HepG2 (cell line): ENCODE measurements at regions not wholly inside any gene's neighbourhood (a gene's known extent, or its start where the extent isn't known, plus 50 kb on each side); places are given as distances from the start of the nearest gene placed in this dataset.

Source experiments
- ATAC-seq: fragments of 200-7000 bp; cut with Tn5 transposase; 3 replicates; pipeline ENCODE4 v1.9.1; 2020; ENCODE audit warnings: mild to moderate bottlenecking, moderate library complexity
- BruUV-seq: library from RNA; stranded (reverse); fragments of 400-500 nt; replicated peaks from 2 replicates; lab custom pipeline; 2021; lab: Mats Ljungman, UMichigan
- CTCF ChIA-PET: fragments of 300-600 bp; formaldehyde crosslinking; extraction: SDS; loops from one replicate; lab custom pipeline; 2021; ENCODE audit warnings: low total read pairs, inconsistent platforms, low intra/inter-chr PET ratio; lab: Yijun Ruan, JAX
- POLR2A ChIA-PET: fragments of 350-600 bp; sonication (Branson Sonifier 250); formaldehyde crosslinking; loops from one replicate; lab custom pipeline; 2020; ENCODE audit warnings: antibody characterized with exemption, inconsistent platforms; lab: Yijun Ruan, JAX
- DNase-seq: peaks from one replicate; pipeline ENCODE4 v3.0.0-alpha.2; 2015; ENCODE audit warnings: low spot score
- FAIRE-seq: peaks from 3 replicates; lab custom pipeline; 2011; peaks lifted over from hg19 to GRCh38; lab: Jason Lieb, UNC
- H2AFZ ChIP-seq: one replicate; pipeline ENCODE4 v1.6.1; 2011; ENCODE audit warnings: low read length, inconsistent platforms
- H3K27ac ChIP-seq: fragments of 300-600 bp; 3 replicates; pipeline ENCODE4 v1.8.0; 2011; ENCODE audit warnings: mixed run types, mild to moderate bottlenecking, mixed read lengths, low read length, inconsistent platforms; ENCODE audit not compliant: insufficient read depth; ENCODE audit errors: extremely low read length
- H3K27me3 ChIP-seq, 2 experiments: fragments of 200-600 bp in 1 of 2; 2 replicates in 1 of 2; 3 replicates in 1 of 2; pipeline versions ENCODE4 v1.6.0 to v1.8.0; 2011; ENCODE audit warnings: low read length in 2 of 2, mild to moderate bottlenecking in 2 of 2, moderate library complexity in 2 of 2, inconsistent platforms in 1 of 2; ENCODE audit not compliant: insufficient read depth in 2 of 2, control insufficient read depth in 1 of 2
- H3K36me3 ChIP-seq, 2 experiments: fragments of 200-600 bp in 1 of 2; replicated peaks in 1 of 2; 2 replicates in 1 of 2; 3 replicates in 1 of 2; pipeline versions ENCODE4 v1.5.1 to v1.8.0; 2011; ENCODE audit warnings: low read length in 2 of 2, inconsistent platforms in 1 of 2; ENCODE audit not compliant: insufficient read depth in 2 of 2, control insufficient read depth in 1 of 2
- H3K4me1 ChIP-seq: 2 replicates; pipeline ENCODE4 v1.5.1; 2012; ENCODE audit warnings: low read length, inconsistent platforms; ENCODE audit not compliant: insufficient read depth
- H3K4me2 ChIP-seq: 2 replicates; pipeline ENCODE4 v1.6.0; 2011; ENCODE audit warnings: low read depth, low read length, inconsistent platforms
- H3K4me3 ChIP-seq, 3 experiments: fragments of 200-600 bp in 1 of 3; sonication (generic), shearing (Covaris generic) in 1 of 3; replicated peaks in 1 of 3; 2 replicates each; pipeline ENCODE4 v1.5.1; 2011 to 2016; ENCODE audit warnings: low read length in 3 of 3, inconsistent platforms in 2 of 3, low read depth in 2 of 3, mild to moderate bottlenecking in 2 of 3, control low read depth in 1 of 3, mixed read lengths in 1 of 3; ENCODE audit not compliant: insufficient read depth in 1 of 3
- H3K79me2 ChIP-seq: one replicate; pipeline ENCODE4 v1.6.1; 2011; ENCODE audit warnings: low read length, inconsistent platforms; ENCODE audit not compliant: insufficient read depth
- H3K9ac ChIP-seq: 2 replicates; pipeline ENCODE4 v1.6.0; 2011; ENCODE audit warnings: mild to moderate bottlenecking, low read depth, low read length, inconsistent platforms; ENCODE audit not compliant: insufficient read depth
- H3K9me3 ChIP-seq: 2 replicates; pipeline ENCODE4 v1.5.1; 2012; ENCODE audit warnings: mild to moderate bottlenecking, low read length
- H4K20me1 ChIP-seq: 2 replicates; pipeline ENCODE4 v1.6.0; 2011; ENCODE audit warnings: inconsistent platforms, mild to moderate bottlenecking, low read length, moderate library complexity; ENCODE audit not compliant: insufficient read depth
- CBX1 ChIP-seq: IDR thresholded peaks from one replicate; pipeline ENCODE4 v1.6.1; 2016; ENCODE audit warnings: antibody characterized with exemption, low read depth
- CENPX ChIP-seq: sonication (generic); formaldehyde crosslinking; IDR thresholded peaks from 2 replicates; pipeline ENCODE4 v1.9.0; 2021; ENCODE audit warnings: mild to moderate bottlenecking, missing genetic modification reagents, moderate library complexity
- CREM ChIP-seq, 2 experiments: sonication (generic) in 1 of 2; formaldehyde crosslinking in 1 of 2; IDR thresholded peaks; 2 replicates each; pipeline versions ENCODE4 v1.4.0 to v1.6.1; 2016 to 2020; ENCODE audit warnings: antibody characterized with exemption in 1 of 2, mild to moderate bottlenecking in 1 of 2, missing genetic modification reagents in 1 of 2
- GATA4 ChIP-seq: sonication (generic); IDR thresholded peaks from 2 replicates; pipeline ENCODE4 v1.6.1; 2016; ENCODE audit warnings: antibody characterized with exemption, low read depth, borderline replicate concordance
- GMEB2 ChIP-seq: IDR thresholded peaks from 2 replicates; pipeline ENCODE4 v1.6.1; 2016; ENCODE audit warnings: missing biosample characterization, missing genetic modification reagents, low read depth
- GPN1 ChIP-seq: sonication (generic); formaldehyde crosslinking; IDR thresholded peaks from 2 replicates; pipeline ENCODE4 v1.5.1; 2020; ENCODE audit warnings: missing genetic modification reagents, borderline replicate concordance
- HOXA3 ChIP-seq: sonication (generic); formaldehyde crosslinking; IDR thresholded peaks from 2 replicates; pipeline ENCODE4 v1.5.0; 2020; ENCODE audit warnings: missing genetic modification reagents
- JUNB ChIP-seq: sonication (generic); formaldehyde crosslinking; IDR thresholded peaks from 2 replicates; pipeline ENCODE4 v1.8.0; 2022; ENCODE audit warnings: missing genetic modification reagents, mild to moderate bottlenecking, borderline replicate concordance
- JUND ChIP-seq: sonication (generic); formaldehyde crosslinking; IDR thresholded peaks from 2 replicates; pipeline ENCODE4 v1.8.0; 2022; ENCODE audit warnings: mild to moderate bottlenecking, missing genetic modification reagents
- PAWR ChIP-seq: sonication (generic); formaldehyde crosslinking; IDR thresholded peaks from 2 replicates; pipeline ENCODE4 v1.4.0; 2020; ENCODE audit warnings: missing genetic modification reagents, mild to moderate bottlenecking, borderline replicate concordance
- REL ChIP-seq: sonication (generic); formaldehyde crosslinking; conservative IDR thresholded peaks from 2 replicates; pipeline ENCODE4 v1.8.0; 2022; ENCODE audit warnings: mild to moderate bottlenecking, missing genetic modification reagents, moderate library complexity
- TFAP4 ChIP-seq: sonication (generic); IDR thresholded peaks from 2 replicates; pipeline ENCODE4 v1.6.1; 2016; ENCODE audit warnings: low read depth, borderline replicate concordance
- THRA ChIP-seq: sonication (generic); formaldehyde crosslinking; IDR thresholded peaks from 2 replicates; pipeline ENCODE4 v1.4.0; 2020; ENCODE audit warnings: missing genetic modification reagents, borderline replicate concordance
- ZFY ChIP-seq: sonication (generic); formaldehyde crosslinking; IDR thresholded peaks from 2 replicates; pipeline ENCODE4 v1.4.0; 2020; ENCODE audit warnings: missing genetic modification reagents
- ZNF747 ChIP-seq: sonication (generic); formaldehyde crosslinking; IDR thresholded peaks from 2 replicates; pipeline ENCODE4 v1.8.1; 2023; ENCODE audit warnings: missing genetic modification reagents, mild to moderate bottlenecking, borderline replicate concordance
- ZNF770 ChIP-seq: sonication (generic); formaldehyde crosslinking; IDR thresholded peaks from 2 replicates; pipeline ENCODE4 v1.5.0; 2020; ENCODE audit warnings: mild to moderate bottlenecking, missing genetic modification reagents
- ZNF788 ChIP-seq: sonication (generic); formaldehyde crosslinking; IDR thresholded peaks from 2 replicates; pipeline ENCODE4 v1.5.0; 2020; ENCODE audit warnings: mild to moderate bottlenecking, missing genetic modification reagents, borderline replicate concordance
- ZNF800 ChIP-seq: sonication (generic); formaldehyde crosslinking; IDR thresholded peaks from 2 replicates; pipeline ENCODE4 v1.4.0; 2020; ENCODE audit warnings: missing genetic modification reagents
- WGBS: methylation state at CpG from one replicate; pipeline ENCODE4 v1.1.6; 2017; ENCODE audit warnings: low lambda C conversion rate; 5-methylcytosine and 5-hydroxymethylcytosine counted together
- in situ Hi-C: cut with HindIII; loops from 2 replicates; pipeline ENCODE4 v1.10.0; 2017; ENCODE audit warnings: low pct_unique_long_range_greater_than_20kb; ENCODE audit not compliant: extremely low pct_ligation_motif_present
- intact Hi-C: fragments of 100-400 bp; cut with micrococcal nuclease; formaldehyde crosslinking; loops from one replicate; pipeline ENCODE4 v1.10.0; 2022; ENCODE audit not compliant: unreplicated experiment

- no peaks in the 10 kb centered on the region for H3K36me3 ChIP-seq
- no peak overlapping the region for H3K4me3 ChIP-seq
- no peak overlapping the region for H2AFZ ChIP-seq
- ChIA-PET CTCF (no interaction called here), POLR2A (no interaction called here)
- H3K27me3 ChIP-seq, result no peaks in the 10 kb centered on the region
- BruUV-seq, result no TSS peak
- ATAC-seq (no peak), FAIRE-seq (no peak), DNase-seq (no peak)
- in situ Hi-C loops (no loop called here), intact Hi-C loops (no loop called here)
- no peaks in the 10 kb centered on the region for H3K79me2 ChIP-seq
- no peaks in the 10 kb centered on the region for H3K9me3 ChIP-seq
- H3K9ac ChIP-seq, result no peak overlapping the region
- H3K4me1 ChIP-seq, result no peaks in the 10 kb centered on the region
- H3K4me2 ChIP-seq, result no peak overlapping the region
- WGBS, result 8% methylated on average over 3 of the region's 3 CpGs
- no peak overlapping the region for H3K27ac ChIP-seq
- H4K20me1 ChIP-seq, result no peaks in the 10 kb centered on the region
- TF ChIP-seq REL (no peak), PAWR (CRISPR knock-in tag) (no peak), JUND (CRISPR knock-in tag) (no peak), JUNB (CRISPR knock-in tag) (no peak), TFAP4 (no peak), CBX1 (no peak), ZNF747 (CRISPR knock-in tag) (no peak), HOXA3 (CRISPR knock-in tag) (no peak), GATA4 (no peak), GPN1 (no peak), CREM (IDR thresholded peaks at IDR 0.05) (no peak), CREM (CRISPR knock-in tag; IDR thresholded peaks at IDR 0.05) (no peak), ZNF770 (CRISPR knock-in tag) (no peak), GMEB2 (no peak), ZNF788 (no peak), CENPX (CRISPR knock-in tag) (no peak), THRA (no peak), ZFY (CRISPR knock-in tag) (no peak), ZNF800 (CRISPR knock-in tag) (no peak)
These were observed 173.6 kb upstream of the PDE1C start for GRCh38 chr7:32243687-32244290.
